ENCODE measurements at regions not wholly inside any gene's neighbourhood (a gene's known extent, or its start where the extent isn't known, plus 50 kb on each side); places are given as distances from the start of the nearest gene placed in this dataset.

GRCh38 chr5:57770039-57770438 is 287.4 kb upstream of the ACTBL2 start:
- H3K27ac ChIP-seq (ENCODE audit: insufficient read depth in 1 of 2, low read depth in 1 of 2, low read length in 2 of 2, poor library complexity in 1 of 2, severe bottlenecking in 2 of 2), result no peak overlapping the region
- POLR2A ChIA-PET, result no interaction called here
- WGBS (ENCODE audit: insufficient coverage), result 14% methylated on average over 1 of the region's 2 CpGs

GRCh38 chr5:57768745-57769144 is 286.1 kb upstream of the ACTBL2 start:
- WGBS (ENCODE audit: insufficient coverage), result 88% methylated on average over 1 of the region's 4 CpGs
- ChIA-PET CTCF (interaction anchor here (0.5 to 1.3 kb wide), 3 partner anchors 12 to 693 kb away, joined by 3 to 5 read pairs (median 4); no protein-coding TSS in a partner anchor), POLR2A (no interaction called here)
- Histone ChIP-seq H3K27ac (ENCODE audit: insufficient read depth in 1 of 2, low read depth in 1 of 2, low read length in 2 of 2, poor library complexity in 1 of 2, severe bottlenecking in 2 of 2) (no peak overlapping the region), H3K9me3 (ENCODE audit: control extremely low read depth in 1 of 5, control insufficient read depth in 4 of 5, insufficient read depth in 2 of 5, low read depth in 1 of 5, low read length in 4 of 5) (no peaks in the 10 kb centered on the region), H3K4me3 (ENCODE audit: control insufficient read depth in 1 of 7, extremely low read depth in 1 of 7, insufficient read depth in 4 of 7, low read depth in 2 of 7, low read length in 6 of 7) (no peak overlapping the region), H3K36me3 (ENCODE audit: control insufficient read depth in 4 of 4, insufficient read depth in 4 of 4, low read length in 3 of 4) (no peaks in the 10 kb centered on the region), H3K4me1 (ENCODE audit: control extremely low read depth in 1 of 4, control insufficient read depth in 4 of 4, insufficient read depth in 4 of 4, low read length in 3 of 4) (peaks cover 0 to 3% (median 0%) of the 10 kb centered on the region in 4 experiments), H3K27me3 (replicated peaks in 2 of 5; ENCODE audit: control insufficient read depth in 4 of 5, insufficient read depth in 5 of 5, low read length in 4 of 5) (no peaks in the 10 kb centered on the region)
- no peak for DNase-seq

More at GRCh38 chr5:57770039-57770438, 287.4 kb upstream of the ACTBL2 start:
- Histone ChIP-seq H3K4me1 (ENCODE audit: control extremely low read depth in 1 of 4, control insufficient read depth in 4 of 4, insufficient read depth in 4 of 4, low read length in 3 of 4) (peaks cover 0 to 3% (median 0%) of the 10 kb centered on the region in 4 experiments), H3K9me3 (ENCODE audit: control extremely low read depth in 1 of 5, control insufficient read depth in 4 of 5, insufficient read depth in 2 of 5, low read depth in 1 of 5, low read length in 4 of 5) (no peaks in the 10 kb centered on the region), H3K27me3 (replicated peaks in 2 of 5; ENCODE audit: control insufficient read depth in 4 of 5, insufficient read depth in 5 of 5, low read length in 4 of 5) (peaks cover 0 to 2% (median 0%) of the 10 kb centered on the region in 5 experiments), H3K36me3 (ENCODE audit: control insufficient read depth in 4 of 4, insufficient read depth in 4 of 4, low read length in 3 of 4) (no peaks in the 10 kb centered on the region), H3K4me3 (ENCODE audit: control insufficient read depth in 1 of 7, extremely low read depth in 1 of 7, insufficient read depth in 4 of 7, low read depth in 2 of 7, low read length in 6 of 7) (no peak overlapping the region)
- DNase-seq, result peak in 2 of 3 donors; percentile 42 to 67
- CTCF ChIA-PET, result interaction anchor here (0.6 to 1.7 kb wide), 3 partner anchors 9 to 690 kb away, joined by 3 to 6 read pairs (median 3); no protein-coding TSS in a partner anchor

GRCh38 chr5:57764479-57765089 is 282.0 kb upstream of the ACTBL2 start:
- H3K27ac ChIP-seq (ENCODE audit: insufficient read depth in 1 of 2, low read depth in 1 of 2, low read length in 2 of 2, poor library complexity in 1 of 2, severe bottlenecking in 2 of 2), result no peak overlapping the region
- 58% methylated on average over 2 of the region's 4 CpGs for WGBS (ENCODE audit: insufficient coverage)
- no peak for DNase-seq
- CTCF ChIA-PET, result no interaction called here
- H3K4me3 ChIP-seq (ENCODE audit: control insufficient read depth in 1 of 7, extremely low read depth in 1 of 7, insufficient read depth in 4 of 7, low read depth in 2 of 7, low read length in 6 of 7), result no peak overlapping the region
- no peaks in the 10 kb centered on the region for H3K4me1 ChIP-seq (ENCODE audit: control extremely low read depth in 1 of 4, control insufficient read depth in 4 of 4, insufficient read depth in 4 of 4, low read length in 3 of 4)
- peaks cover 0 to 6% (median 0%) of the 10 kb centered on the region in 5 experiments for H3K9me3 ChIP-seq (ENCODE audit: control extremely low read depth in 1 of 5, control insufficient read depth in 4 of 5, insufficient read depth in 2 of 5, low read depth in 1 of 5, low read length in 4 of 5)
- no peaks in the 10 kb centered on the region for H3K27me3 ChIP-seq (replicated peaks in 2 of 5; ENCODE audit: control insufficient read depth in 4 of 5, insufficient read depth in 5 of 5, low read length in 4 of 5)
- H3K36me3 ChIP-seq (ENCODE audit: control insufficient read depth in 4 of 4, insufficient read depth in 4 of 4, low read length in 3 of 4), result no peaks in the 10 kb centered on the region
- POLR2A ChIA-PET, result no interaction called here

- no peak overlapping the region for H3K27ac ChIP-seq (ENCODE audit: insufficient read depth in 1 of 2, low read depth in 1 of 2, low read length in 2 of 2, poor library complexity in 1 of 2, severe bottlenecking in 2 of 2)
- DNase-seq, result no peak
- no peaks in the 10 kb centered on the region for H3K36me3 ChIP-seq (ENCODE audit: control insufficient read depth in 4 of 4, insufficient read depth in 4 of 4, low read length in 3 of 4)
- peaks cover 0 to 6% (median 0%) of the 10 kb centered on the region in 5 experiments for H3K9me3 ChIP-seq (ENCODE audit: control extremely low read depth in 1 of 5, control insufficient read depth in 4 of 5, insufficient read depth in 2 of 5, low read depth in 1 of 5, low read length in 4 of 5)
- no peaks in the 10 kb centered on the region for H3K27me3 ChIP-seq (replicated peaks in 2 of 5; ENCODE audit: control insufficient read depth in 4 of 5, insufficient read depth in 5 of 5, low read length in 4 of 5)
- WGBS (ENCODE audit: insufficient coverage), result 98% methylated on average over 9 of the region's 11 CpGs
- ChIA-PET CTCF (interaction anchor here (0.8 to 1.7 kb wide), 3 partner anchors 11 to 17 kb away, joined by 3 to 4 read pairs (median 3); no protein-coding TSS in a partner anchor), POLR2A (no interaction called here)
- H3K4me3 ChIP-seq (ENCODE audit: control insufficient read depth in 1 of 7, extremely low read depth in 1 of 7, insufficient read depth in 4 of 7, low read depth in 2 of 7, low read length in 6 of 7), result no peak overlapping the region
- H3K4me1 ChIP-seq (ENCODE audit: control extremely low read depth in 1 of 4, control insufficient read depth in 4 of 4, insufficient read depth in 4 of 4, low read length in 3 of 4), result no peaks in the 10 kb centered on the region
Measured at GRCh38 chr5:57761513-57761912, 278.9 kb upstream of the ACTBL2 start.

- H3K27ac ChIP-seq (ENCODE audit: insufficient read depth in 1 of 2, low read depth in 1 of 2, low read length in 2 of 2, poor library complexity in 1 of 2, severe bottlenecking in 2 of 2), result no peak overlapping the region
- no peaks in the 10 kb centered on the region for H3K9me3 ChIP-seq (ENCODE audit: control extremely low read depth in 1 of 5, control insufficient read depth in 4 of 5, insufficient read depth in 2 of 5, low read depth in 1 of 5, low read length in 4 of 5)
- no peaks in the 10 kb centered on the region for H3K36me3 ChIP-seq (ENCODE audit: control insufficient read depth in 4 of 4, insufficient read depth in 4 of 4, low read length in 3 of 4)
- no peaks in the 10 kb centered on the region for H3K4me1 ChIP-seq (ENCODE audit: control extremely low read depth in 1 of 4, control insufficient read depth in 4 of 4, insufficient read depth in 4 of 4, low read length in 3 of 4)
- no peaks in the 10 kb centered on the region for H3K27me3 ChIP-seq (replicated peaks in 2 of 5; ENCODE audit: control insufficient read depth in 4 of 5, insufficient read depth in 5 of 5, low read length in 4 of 5)
- ChIA-PET CTCF (interaction anchor here (1.3 to 2.7 kb wide), 3 partner anchors 10 to 25 kb away, joined by 3 to 12 read pairs (median 5); no protein-coding TSS in a partner anchor), POLR2A (no interaction called here)
- no peak for DNase-seq
- no peak overlapping the region for H3K4me3 ChIP-seq (ENCODE audit: control insufficient read depth in 1 of 7, extremely low read depth in 1 of 7, insufficient read depth in 4 of 7, low read depth in 2 of 7, low read length in 6 of 7)
Measured at GRCh38 chr5:57754616-57755015, 272.0 kb upstream of the ACTBL2 start.

GRCh38 chr5:57753446-57753845 is 270.8 kb upstream of the ACTBL2 start:
- H3K9me3 ChIP-seq (ENCODE audit: control extremely low read depth in 1 of 5, control insufficient read depth in 4 of 5, insufficient read depth in 2 of 5, low read depth in 1 of 5, low read length in 4 of 5), result no peaks in the 10 kb centered on the region
- ChIA-PET POLR2A (no interaction called here), CTCF (interaction anchor here (1.7 to 2.7 kb wide), 2 partner anchors 9 to 26 kb away, joined by 3 to 12 read pairs; no protein-coding TSS in a partner anchor)
- no peak overlapping the region for H3K4me3 ChIP-seq (ENCODE audit: control insufficient read depth in 1 of 7, extremely low read depth in 1 of 7, insufficient read depth in 4 of 7, low read depth in 2 of 7, low read length in 6 of 7)
- no peaks in the 10 kb centered on the region for H3K36me3 ChIP-seq (ENCODE audit: control insufficient read depth in 4 of 4, insufficient read depth in 4 of 4, low read length in 3 of 4)
- H3K4me1 ChIP-seq (ENCODE audit: control extremely low read depth in 1 of 4, control insufficient read depth in 4 of 4, insufficient read depth in 4 of 4, low read length in 3 of 4), result no peaks in the 10 kb centered on the region
- H3K27me3 ChIP-seq (replicated peaks in 2 of 5; ENCODE audit: control insufficient read depth in 4 of 5, insufficient read depth in 5 of 5, low read length in 4 of 5), result no peaks in the 10 kb centered on the region
- 100% methylated on average over 1 of the region's 1 CpG for WGBS (ENCODE audit: insufficient coverage)
- no peak overlapping the region for H3K27ac ChIP-seq (ENCODE audit: insufficient read depth in 1 of 2, low read depth in 1 of 2, low read length in 2 of 2, poor library complexity in 1 of 2, severe bottlenecking in 2 of 2)
- DNase-seq, result no peak

- ChIA-PET CTCF (no interaction called here), POLR2A (no interaction called here)
- H3K9me3 ChIP-seq (ENCODE audit: control extremely low read depth in 1 of 5, control insufficient read depth in 4 of 5, insufficient read depth in 2 of 5, low read depth in 1 of 5, low read length in 4 of 5), result no peaks in the 10 kb centered on the region
- no peak for DNase-seq
- no peaks in the 10 kb centered on the region for H3K36me3 ChIP-seq (ENCODE audit: control insufficient read depth in 4 of 4, insufficient read depth in 4 of 4, low read length in 3 of 4)
- H3K27me3 ChIP-seq (replicated peaks in 2 of 5; ENCODE audit: control insufficient read depth in 4 of 5, insufficient read depth in 5 of 5, low read length in 4 of 5), result no peaks in the 10 kb centered on the region
- H3K4me1 ChIP-seq (ENCODE audit: control extremely low read depth in 1 of 4, control insufficient read depth in 4 of 4, insufficient read depth in 4 of 4, low read length in 3 of 4), result no peaks in the 10 kb centered on the region
- no peak overlapping the region for H3K27ac ChIP-seq (ENCODE audit: insufficient read depth in 1 of 2, low read depth in 1 of 2, low read length in 2 of 2, poor library complexity in 1 of 2, severe bottlenecking in 2 of 2)
- 50% methylated on average over 2 of the region's 2 CpGs for WGBS (ENCODE audit: insufficient coverage)
- no peak overlapping the region for H3K4me3 ChIP-seq (ENCODE audit: control insufficient read depth in 1 of 7, extremely low read depth in 1 of 7, insufficient read depth in 4 of 7, low read depth in 2 of 7, low read length in 6 of 7)
Measured at GRCh38 chr5:57751710-57752109, 269.1 kb upstream of the ACTBL2 start.

All from common myeloid progenitor, CD34-positive (primary cell).